Cardiac muscle cell (in vitro differentiated cells and primary cell): ENCODE measurements at regions not wholly inside any gene's neighbourhood (a gene's known extent, or its start where the extent isn't known, plus 50 kb on each side); places are given as distances from the start of the nearest gene placed in this dataset.
A peak's percentile ranks its signal among the peaks of the same experiment; 100 is the strongest.

Experiments used
- DNase-seq, 2 donors: peaks; one replicate each; pipeline versions ENCODE4 v3.0.0 to v3.0.0-alpha.2; 2010 to 2017; ENCODE audit warnings: low read depth in 1 of 2, low spot score in 1 of 2
- H3K27ac ChIP-seq: fragments of 200-600 bp; sonication (generic); 2 replicates; pipeline ENCODE4 v1.5.1; 2016
- H3K27me3 ChIP-seq: fragments of 200-600 bp; sonication (generic); 2 replicates; pipeline ENCODE4 v1.6.0; 2016; ENCODE audit warnings: control low read depth
- H3K36me3 ChIP-seq: fragments of 200-600 bp; sonication (generic); 2 replicates; pipeline ENCODE4 v1.5.1; 2016; ENCODE audit warnings: control low read depth
- H3K4me1 ChIP-seq: fragments of 200-600 bp; sonication (generic); 2 replicates; pipeline ENCODE4 v1.8.1; 2017; ENCODE audit warnings: low read depth, mild to moderate bottlenecking, mixed run types
- H3K4me3 ChIP-seq: fragments of 200-600 bp; sonication (generic); 2 replicates; pipeline ENCODE4 v1.5.1; 2016; ENCODE audit warnings: mild to moderate bottlenecking
- H3K9me3 ChIP-seq: fragments of 200-600 bp; sonication (generic); 2 replicates; pipeline ENCODE4 v1.5.1; 2017; ENCODE audit warnings: low read depth, mild to moderate bottlenecking, control low read depth
- CTCF ChIP-seq: IDR thresholded peaks from 2 replicates; pipeline ENCODE4 v1.5.1; 2012; ENCODE audit warnings: low read depth, mild to moderate bottlenecking, low read length

DNA sequence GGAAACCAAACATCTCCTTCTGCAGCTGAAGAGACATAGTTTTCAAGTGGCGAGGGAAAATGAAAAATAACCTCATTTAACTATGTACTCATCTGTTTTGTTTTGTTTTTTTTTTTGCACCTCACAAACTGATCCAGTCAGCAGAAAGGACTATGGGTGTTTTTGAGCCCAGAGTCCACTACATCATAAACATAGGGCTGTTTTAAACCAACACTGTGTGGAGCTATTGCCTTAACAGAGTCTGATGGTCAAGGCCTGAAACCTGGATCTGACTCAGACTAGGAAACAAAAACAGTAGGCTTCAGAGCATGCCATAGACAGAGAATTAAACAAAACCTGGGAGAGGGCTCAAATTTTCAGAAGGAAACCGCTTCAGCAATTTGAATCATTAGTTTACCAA is 99.3 kb upstream of the FSHB start:
- no peak overlapping the region for H3K27ac ChIP-seq

DNA sequence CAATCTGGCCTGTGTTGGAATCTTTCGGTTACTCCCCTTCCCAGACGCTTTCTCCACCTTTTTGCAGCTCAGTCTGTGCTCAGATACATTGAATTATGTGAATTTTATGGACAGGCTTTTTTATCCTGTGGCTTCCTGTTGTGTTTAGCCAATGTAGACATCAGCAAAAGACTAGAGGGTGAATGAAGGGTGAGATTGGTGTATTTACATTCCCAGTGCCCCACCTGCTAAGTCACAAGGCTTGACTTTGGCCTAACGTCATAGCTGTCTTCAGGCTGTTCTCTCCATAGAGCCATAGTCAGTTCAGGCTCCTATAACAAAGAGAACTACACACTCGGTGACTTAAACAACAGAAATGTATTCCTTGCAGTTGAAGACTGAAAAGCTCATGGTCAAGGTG is 97.5 kb upstream of the FSHB start:
- Histone ChIP-seq H3K9me3 (no peaks in the 10 kb centered on the region), H3K4me1 (peaks cover 11% of the 10 kb centered on the region), H3K36me3 (no peaks in the 10 kb centered on the region), H3K27ac (no peak overlapping the region), H3K4me3 (no peak overlapping the region), H3K27me3 (no peaks in the 10 kb centered on the region)
- DNase-seq: no peak
- TF ChIP-seq CTCF: no peak

More for the DNA sequence above, 99.3 kb upstream of the FSHB start:
- DNase-seq: peak in 1 of 2 donors; percentile 28
- Histone ChIP-seq H3K9me3 (no peaks in the 10 kb centered on the region), H3K36me3 (no peaks in the 10 kb centered on the region), H3K27me3 (no peaks in the 10 kb centered on the region), H3K4me3 (no peak overlapping the region), H3K4me1 (peaks cover 11% of the 10 kb centered on the region)
- no peak for TF ChIP-seq CTCF

- Histone ChIP-seq H3K36me3 (no peaks in the 10 kb centered on the region), H3K4me1 (no peaks in the 10 kb centered on the region), H3K4me3 (no peak overlapping the region), H3K27me3 (no peaks in the 10 kb centered on the region), H3K9me3 (no peaks in the 10 kb centered on the region), H3K27ac (no peak overlapping the region)
- TF ChIP-seq CTCF: peak; percentile 75
- DNase-seq: peak; percentile 46 to 58
These were observed 87.6 kb upstream of the FSHB start for GRCh38 chr11:30143098-30143705.

DNA sequence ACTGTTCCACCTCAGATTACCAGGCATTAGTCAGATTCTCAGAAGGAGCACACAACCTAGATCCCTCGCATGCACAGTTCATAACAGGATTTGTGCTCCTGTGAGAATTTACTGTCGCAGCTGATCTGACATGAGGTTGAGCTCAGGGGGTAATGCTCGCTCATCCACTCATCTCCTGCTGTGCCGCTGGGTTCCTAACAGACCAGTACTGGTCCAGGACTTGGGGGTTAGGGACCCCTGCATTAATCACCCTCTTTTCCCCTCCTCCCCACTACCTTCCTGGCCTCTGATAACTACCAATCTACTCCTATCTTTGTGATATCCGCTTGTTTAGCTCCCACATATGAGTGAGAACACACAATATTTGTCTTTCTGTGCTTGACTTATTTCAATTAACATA is 83.5 kb upstream of the FSHB start:
- no peak for DNase-seq
- Histone ChIP-seq H3K36me3 (no peaks in the 10 kb centered on the region), H3K27me3 (no peaks in the 10 kb centered on the region), H3K9me3 (no peaks in the 10 kb centered on the region), H3K27ac (no peak overlapping the region), H3K4me3 (no peak overlapping the region), H3K4me1 (peaks cover 15% of the 10 kb centered on the region)
- no peak for TF ChIP-seq CTCF

- no peaks in the 10 kb centered on the region for H3K27me3 ChIP-seq
- H3K9me3 ChIP-seq: no peaks in the 10 kb centered on the region
- peak overlapping the region; percentile 91 for H3K27ac ChIP-seq
- no peak overlapping the region for H3K4me3 ChIP-seq
- peaks cover 15% of the 10 kb centered on the region for H3K4me1 ChIP-seq
- DNase-seq: no peak
- H3K36me3 ChIP-seq: no peaks in the 10 kb centered on the region
- no peak for TF ChIP-seq CTCF
These were observed 80.8 kb upstream of the FSHB start for GRCh38 chr11:30149998-30150397.
